GM20431 (cell line): ENCODE measurements at regions not wholly inside any gene's neighbourhood (a gene's known extent, or its start where the extent isn't known, plus 50 kb on each side); places are given as distances from the start of the nearest gene placed in this dataset.
"Not testable (repeated sequence)": the region's sequence is repeated elsewhere in the genome, so short reads cannot be mapped to it uniquely, and the experiment has no call there.

ENCODE experiments used
- in situ Hi-C: fragments of 300-500 bp; cut with MseI, MboI; formaldehyde crosslinking; loops from one replicate; pipeline ENCODE4 v1.15.0; 2020; ENCODE audit warnings: low sequenced_read_pairs; ENCODE audit not compliant: unreplicated experiment

- in situ Hi-C loops, result no loop called here
These were observed 50.1 kb downstream of the GCNT4 start for GRCh38 chr5:75002271-75002670.

DNA sequence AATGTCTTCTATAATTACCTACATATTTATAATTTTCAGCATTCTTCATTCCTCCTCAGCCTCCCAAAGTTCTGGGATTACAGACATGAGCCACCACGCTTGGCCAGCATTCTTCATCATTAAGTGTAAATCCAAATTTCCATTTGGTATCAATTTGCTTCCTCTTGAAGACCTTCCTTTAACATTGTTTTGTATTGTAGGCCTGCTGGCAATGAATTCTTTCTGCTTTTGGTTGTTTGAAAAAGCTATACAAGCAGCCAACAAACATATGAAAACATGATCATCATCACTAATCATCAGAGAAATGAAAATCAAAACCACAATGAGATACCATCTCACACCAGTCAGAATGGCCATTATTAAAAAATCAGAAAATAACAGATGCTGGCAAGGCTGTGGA lies 56.4 kb downstream of the GCNT4 start:
- in situ Hi-C loops, result no loop called here

DNA sequence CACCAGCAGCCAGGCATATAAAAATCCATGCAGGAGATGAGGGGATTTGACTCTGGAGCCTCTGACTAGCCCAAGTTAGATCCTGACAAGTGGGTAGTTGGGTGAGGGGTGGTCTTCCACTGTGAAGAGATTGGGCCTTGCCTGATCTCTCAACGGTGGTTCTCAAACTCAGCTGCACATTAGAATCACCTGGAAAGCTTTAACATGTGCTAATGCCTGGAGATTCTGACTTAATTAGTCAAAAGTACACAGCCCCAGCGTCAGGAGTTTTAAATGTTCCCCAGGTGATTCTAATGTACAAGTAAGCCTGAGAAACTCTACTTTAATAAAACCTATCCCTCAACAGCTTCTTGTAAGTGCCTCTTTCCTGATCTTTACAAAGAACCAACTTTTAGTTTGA lies 57.5 kb downstream of the GCNT4 start:
- in situ Hi-C loops, result no loop called here

- in situ Hi-C loops, result no loop called here
These were observed 58.6 kb downstream of the GCNT4 start for GRCh38 chr5:74993743-74994142.

DNA sequence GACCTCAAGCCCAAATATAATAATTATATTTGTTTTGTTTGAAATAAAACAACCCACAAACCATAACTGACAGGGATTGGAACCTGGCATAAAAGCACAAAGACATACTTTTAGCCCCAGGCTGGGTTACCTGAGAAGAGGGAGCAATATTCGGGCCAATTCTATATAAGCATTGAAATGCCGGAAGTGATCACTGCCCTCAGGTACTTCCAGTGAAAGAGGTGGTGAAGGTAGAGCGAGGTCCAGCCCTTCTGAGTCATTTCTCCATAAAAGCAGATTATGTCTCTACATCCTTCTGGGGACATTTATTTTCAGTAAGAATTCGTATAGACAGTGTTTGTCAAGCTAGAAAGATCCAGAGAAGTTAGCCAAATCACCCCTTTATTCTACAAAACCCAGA lies 59.6 kb downstream of the GCNT4 start:
- in situ Hi-C loops, result no loop called here

GRCh38 chr5:74991522-74991921 lies 60.8 kb downstream of the GCNT4 start:
- in situ Hi-C loops, result no loop called here

- in situ Hi-C loops, result no loop called here
These were observed 62.2 kb downstream of the GCNT4 start for GRCh38 chr5:74990194-74990593.

- in situ Hi-C loops, result no loop called here
These were observed 63.9 kb downstream of the GCNT4 start for GRCh38 chr5:74988273-74988983.

- in situ Hi-C loops, result no loop called here
These were observed 74.0 kb downstream of the GCNT4 start for GRCh38 chr5:74978345-74978744.

GRCh38 chr5:74977471-74977870 lies 74.9 kb downstream of the GCNT4 start:
- in situ Hi-C loops, result no loop called here

- in situ Hi-C loops, result no loop called here
These were observed 75.7 kb downstream of the GCNT4 start for GRCh38 chr5:74976651-74977050.

DNA sequence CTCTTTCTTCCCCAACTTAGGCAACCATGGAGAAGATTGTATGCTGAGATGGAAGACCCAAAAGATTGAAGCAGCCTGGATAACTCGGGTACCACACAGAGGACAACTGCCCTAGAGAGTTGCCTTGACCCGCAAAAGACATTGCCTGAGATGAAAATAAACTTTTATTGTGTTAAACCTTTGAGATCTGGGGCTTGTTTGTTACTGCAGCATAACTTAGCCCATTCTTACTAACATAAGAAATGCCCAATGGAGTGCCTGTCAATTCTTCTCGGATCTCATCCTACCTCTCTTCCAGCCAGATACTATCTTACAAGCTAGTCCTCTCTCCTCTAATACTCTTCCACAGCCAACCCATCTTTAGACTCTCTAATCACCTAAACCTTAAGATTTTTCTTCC lies 76.8 kb downstream of the GCNT4 start:
- in situ Hi-C loops, result no loop called here

DNA sequence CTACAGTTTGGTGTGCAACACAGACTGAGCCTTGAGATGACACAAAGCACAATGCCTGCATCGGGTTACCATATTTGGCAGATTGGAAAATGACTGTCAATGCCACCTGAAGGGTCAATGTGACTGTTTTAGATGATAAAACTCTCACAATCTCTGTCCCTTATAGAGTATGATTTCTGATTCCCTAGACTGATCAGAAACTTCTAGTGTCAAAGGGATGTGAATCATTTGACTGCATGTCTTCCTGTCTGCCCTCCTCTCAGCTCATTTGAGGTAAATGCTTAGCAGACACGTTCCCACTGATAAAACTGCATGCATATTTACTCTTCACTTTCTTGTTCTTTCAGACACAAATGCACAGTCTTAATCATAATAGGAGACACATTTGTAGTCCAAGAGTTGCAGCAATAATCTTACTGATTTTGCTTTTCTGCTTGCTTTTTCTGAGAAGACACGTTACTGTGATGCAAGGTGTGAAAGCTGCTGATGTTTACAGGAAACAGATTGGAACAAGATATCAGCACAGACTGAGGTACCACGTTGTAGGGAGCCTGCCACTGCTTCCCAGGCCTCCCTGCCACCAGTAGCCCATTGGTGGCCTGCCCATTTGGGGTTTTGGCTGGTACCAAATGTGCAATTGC lies 77.8 kb downstream of the GCNT4 start:
- in situ Hi-C loops, result no loop called here

DNA sequence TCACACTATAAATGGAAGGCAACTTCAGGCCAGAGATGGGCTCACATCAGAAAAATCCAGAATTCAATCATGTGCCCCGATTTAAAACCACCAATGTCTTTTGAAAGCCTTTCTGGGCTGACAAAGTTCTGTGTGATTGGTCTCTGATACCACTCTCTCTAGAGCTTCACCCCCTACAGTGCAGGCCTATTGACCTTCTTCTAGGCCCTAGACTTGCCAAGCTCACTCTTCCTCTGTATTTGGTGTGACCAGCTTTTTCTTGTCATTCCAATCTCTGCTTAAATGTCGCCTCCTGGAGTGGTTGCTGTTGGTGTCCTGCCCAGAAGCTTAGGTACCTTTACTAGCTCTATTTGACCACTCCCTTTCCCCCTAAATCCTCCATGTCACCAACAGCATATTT lies 78.7 kb downstream of the GCNT4 start:
- in situ Hi-C loops, result no loop called here

DNA sequence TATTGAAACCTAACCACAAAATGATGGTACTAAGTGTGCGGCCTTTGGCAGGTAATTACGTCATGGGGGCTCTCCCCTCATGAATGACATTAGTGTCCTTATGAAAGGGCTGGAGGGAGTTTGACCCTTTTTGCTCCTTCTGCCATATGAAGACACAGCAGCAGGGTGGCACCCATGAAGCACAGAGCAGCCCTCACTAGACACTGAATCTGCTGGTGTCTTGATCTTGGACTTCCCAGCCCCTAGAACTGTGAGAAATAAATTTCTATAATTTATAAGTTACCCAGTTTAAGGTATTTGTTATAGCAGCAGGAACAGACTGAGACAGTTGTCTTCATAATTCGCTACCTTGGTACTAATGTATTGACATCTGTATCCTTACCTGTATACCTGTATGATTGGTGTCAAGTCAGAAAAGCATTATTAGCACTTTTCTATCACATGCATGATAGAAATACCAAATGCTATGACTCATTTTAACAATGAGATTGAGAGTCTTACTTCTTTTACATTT lies 80.4 kb downstream of the GCNT4 start:
- in situ Hi-C loops, result no loop called here

- in situ Hi-C loops, result not testable (repeated sequence)
These were observed 81.5 kb downstream of the GCNT4 start for GRCh38 chr5:74970891-74971290.

DNA sequence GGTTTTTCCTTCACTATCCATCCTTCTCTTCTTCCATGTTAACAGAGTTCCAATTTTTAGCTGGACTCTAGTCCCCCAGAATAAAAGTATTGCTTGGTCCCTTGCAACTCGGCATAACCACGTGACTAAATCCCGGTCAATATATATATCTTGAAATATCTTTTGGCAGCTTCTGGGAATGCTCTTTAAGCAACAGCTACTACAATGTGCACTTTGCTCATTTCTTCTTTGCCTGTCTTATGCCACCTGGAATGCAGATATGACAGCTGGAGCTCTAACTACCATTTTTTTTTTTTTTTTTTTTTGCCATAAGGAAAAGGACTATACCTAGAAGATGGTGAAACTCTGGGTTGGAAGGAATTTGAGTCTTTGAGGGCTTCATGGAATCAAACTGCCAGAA lies 82.6 kb downstream of the GCNT4 start:
- in situ Hi-C loops, result no loop called here

DNA sequence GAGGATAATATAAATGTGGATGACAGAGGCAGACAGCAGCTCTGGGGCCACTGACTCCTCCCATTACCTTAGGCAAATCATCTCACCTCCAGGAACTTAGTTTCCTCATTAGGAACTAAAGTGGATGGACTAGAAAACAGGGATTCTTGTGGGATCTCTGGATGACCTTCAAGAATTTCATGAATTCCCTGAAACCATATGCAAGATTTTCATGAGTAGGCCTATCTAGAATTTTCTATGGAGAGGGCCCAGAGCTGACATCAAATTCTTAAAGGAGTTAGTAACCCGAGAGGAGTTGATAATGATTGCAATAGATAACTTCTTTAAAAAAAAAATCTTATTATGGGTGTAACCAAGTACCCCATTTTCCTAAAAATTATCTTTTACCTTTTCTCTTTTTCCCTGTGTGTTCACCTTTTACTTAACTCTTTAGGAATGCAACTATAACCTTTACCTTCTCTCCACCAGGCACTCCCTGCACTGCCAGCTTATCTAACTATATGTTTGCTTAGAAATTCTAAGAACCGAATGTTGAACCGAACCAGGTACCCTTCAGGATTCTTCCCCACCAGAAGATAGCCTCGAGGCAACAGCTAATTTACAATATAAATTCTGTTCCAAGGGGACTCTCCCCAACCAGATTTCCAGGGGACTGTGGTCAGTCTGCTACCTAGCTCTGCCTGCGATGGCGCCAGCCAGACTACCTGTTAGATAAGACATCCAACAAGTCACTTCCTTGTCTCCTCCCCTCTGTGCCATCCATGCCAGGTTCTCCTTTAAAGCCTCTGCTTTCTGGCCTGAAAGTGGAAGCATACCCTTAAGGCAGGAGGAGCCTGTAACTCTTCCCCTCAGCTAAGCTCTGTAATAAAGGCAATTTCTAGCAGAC lies 86.0 kb downstream of the GCNT4 start:
- in situ Hi-C loops, result no loop called here

- in situ Hi-C loops, result no loop called here
These were observed 89.0 kb downstream of the GCNT4 start for GRCh38 chr5:74963407-74963806.

- in situ Hi-C loops, result no loop called here
These were observed 91.7 kb upstream of the FAM169A start for GRCh38 chr5:74957906-74958305.
